C4-2B (cell line): ENCODE measurements at regions not wholly inside any gene's neighbourhood (a gene's known extent, or its start where the extent isn't known, plus 50 kb on each side); places are given as distances from the start of the nearest gene placed in this dataset.

Experiments
- H3K27ac ChIP-seq: fragments of 450-650 bp; 2 replicates; pipeline ENCODE4 v1.5.1; 2017
- ZFX ChIP-seq: fragments of 450-650 bp; IDR thresholded peaks from 2 replicates; pipeline ENCODE4 v1.6.1; 2017
- TF ChIP-seq, protein P1 (sequence below): fragments of 450-650 bp; conservative IDR thresholded peaks from 2 replicates; pipeline ENCODE4 v1.5.1; 2017; ENCODE audit warnings: mild to moderate bottlenecking

DNA sequence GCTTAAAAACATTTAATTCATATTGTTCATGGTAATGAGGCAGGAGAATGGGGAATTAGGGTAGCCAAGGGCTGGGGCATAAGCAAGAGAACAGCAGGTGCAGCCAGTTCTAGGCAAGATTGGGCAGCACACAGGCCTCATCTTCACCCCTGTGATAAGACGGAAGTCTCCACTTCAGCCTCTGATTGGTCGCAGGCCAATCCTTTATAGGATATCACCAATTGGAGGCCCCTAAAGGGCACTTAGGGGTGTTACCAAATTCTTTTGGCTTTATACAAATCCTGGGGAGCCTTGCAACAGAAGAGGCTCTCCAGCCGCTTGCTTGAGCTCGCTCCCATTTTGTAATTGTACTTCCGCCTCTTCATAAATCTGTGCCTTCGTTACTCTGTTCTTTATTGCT, 231.1 kb downstream of the REEP3 start:
- TF ChIP-seq, protein P1, sequence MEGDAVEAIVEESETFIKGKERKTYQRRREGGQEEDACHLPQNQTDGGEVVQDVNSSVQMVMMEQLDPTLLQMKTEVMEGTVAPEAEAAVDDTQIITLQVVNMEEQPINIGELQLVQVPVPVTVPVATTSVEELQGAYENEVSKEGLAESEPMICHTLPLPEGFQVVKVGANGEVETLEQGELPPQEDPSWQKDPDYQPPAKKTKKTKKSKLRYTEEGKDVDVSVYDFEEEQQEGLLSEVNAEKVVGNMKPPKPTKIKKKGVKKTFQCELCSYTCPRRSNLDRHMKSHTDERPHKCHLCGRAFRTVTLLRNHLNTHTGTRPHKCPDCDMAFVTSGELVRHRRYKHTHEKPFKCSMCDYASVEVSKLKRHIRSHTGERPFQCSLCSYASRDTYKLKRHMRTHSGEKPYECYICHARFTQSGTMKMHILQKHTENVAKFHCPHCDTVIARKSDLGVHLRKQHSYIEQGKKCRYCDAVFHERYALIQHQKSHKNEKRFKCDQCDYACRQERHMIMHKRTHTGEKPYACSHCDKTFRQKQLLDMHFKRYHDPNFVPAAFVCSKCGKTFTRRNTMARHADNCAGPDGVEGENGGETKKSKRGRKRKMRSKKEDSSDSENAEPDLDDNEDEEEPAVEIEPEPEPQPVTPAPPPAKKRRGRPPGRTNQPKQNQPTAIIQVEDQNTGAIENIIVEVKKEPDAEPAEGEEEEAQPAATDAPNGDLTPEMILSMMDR = no peak
- no peak for TF ChIP-seq ZFX
- no peak overlapping the region for H3K27ac ChIP-seq

DNA sequence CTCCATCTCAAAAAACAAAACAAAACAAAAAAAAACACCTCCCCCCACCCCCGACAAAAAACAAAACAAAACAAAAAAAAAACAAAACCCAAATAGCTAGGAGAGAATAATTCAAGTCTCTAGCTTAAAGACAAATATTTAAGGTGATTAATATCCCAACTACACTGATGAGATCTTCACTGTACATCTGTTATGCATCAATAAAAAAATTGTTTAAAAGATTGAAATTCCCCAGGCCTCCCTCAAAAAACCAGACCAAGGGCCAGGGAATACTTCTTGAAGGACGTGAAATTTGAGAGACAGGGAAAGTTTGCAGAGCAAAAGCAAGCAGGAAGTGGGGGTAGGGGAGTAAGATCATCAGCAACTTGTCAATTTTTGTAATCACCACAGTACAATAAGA, 232.6 kb downstream of the REEP3 start:
- no peak overlapping the region for H3K27ac ChIP-seq
- TF ChIP-seq ZFX = no peak
- TF ChIP-seq, protein P1 = no peak

DNA sequence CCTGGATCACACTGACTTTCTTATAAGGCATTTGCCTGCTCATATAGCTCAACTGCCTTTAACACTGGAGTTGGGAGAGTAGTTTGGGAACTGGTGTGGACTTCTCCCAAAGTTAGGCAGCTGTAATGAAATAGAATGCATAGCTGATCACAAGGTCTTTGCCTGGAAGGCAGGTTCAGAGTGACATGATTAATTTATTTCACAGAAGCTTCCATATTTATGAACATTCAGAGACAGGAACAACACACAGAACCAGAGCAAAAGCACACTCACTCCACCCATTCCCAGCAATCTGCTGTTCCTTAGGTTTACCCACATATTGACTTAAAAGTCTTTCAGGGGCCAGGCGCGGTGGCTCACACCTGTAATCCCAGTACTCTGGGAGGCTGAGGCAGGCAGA, 234.2 kb downstream of the REEP3 start:
- no peak for TF ChIP-seq ZFX
- TF ChIP-seq, protein P1 = no peak
- H3K27ac ChIP-seq = no peak overlapping the region

DNA sequence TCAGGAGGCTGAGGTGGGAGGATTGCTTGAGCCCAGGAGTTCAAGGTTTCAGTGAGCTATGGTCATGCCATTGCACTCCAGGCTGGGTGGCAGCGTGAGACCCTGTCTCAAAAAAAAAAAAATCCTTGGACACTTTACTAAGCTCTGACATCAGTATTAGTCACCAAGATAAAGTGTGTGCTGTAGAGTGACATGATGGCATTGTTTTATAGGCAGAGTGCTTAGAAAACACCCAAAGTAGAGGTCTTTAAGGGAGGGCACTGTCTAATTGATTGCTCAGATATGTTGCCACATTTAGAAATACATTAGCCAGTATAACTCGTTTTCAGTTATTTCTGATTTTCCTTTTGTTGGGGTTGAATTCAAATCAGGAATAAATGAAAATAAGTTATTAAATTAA, 235.9 kb downstream of the REEP3 start:
- TF ChIP-seq, protein P1 = no peak
- TF ChIP-seq ZFX = no peak
- H3K27ac ChIP-seq = no peak overlapping the region

DNA sequence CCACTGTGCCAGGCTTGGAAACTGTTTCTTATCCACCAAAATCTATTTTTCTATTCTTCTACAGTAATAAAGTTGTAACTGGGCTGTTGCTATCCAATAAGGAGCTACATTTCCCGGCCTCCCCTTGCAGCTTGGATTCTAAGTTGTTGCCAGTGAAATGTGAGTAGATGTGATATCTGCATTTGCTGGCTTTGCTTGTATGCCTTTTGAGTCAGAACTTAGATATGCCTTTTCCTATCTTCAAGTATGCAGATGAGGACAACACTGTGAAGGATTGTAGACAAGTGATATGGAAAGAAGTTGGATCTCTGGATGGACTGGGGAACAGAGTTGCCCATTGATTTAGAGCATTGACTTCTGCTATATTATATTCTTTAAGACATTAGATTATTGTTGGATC, 236.9 kb downstream of the REEP3 start:
- H3K27ac ChIP-seq = no peak overlapping the region
- TF ChIP-seq, protein P1 = no peak
- TF ChIP-seq ZFX = no peak

DNA sequence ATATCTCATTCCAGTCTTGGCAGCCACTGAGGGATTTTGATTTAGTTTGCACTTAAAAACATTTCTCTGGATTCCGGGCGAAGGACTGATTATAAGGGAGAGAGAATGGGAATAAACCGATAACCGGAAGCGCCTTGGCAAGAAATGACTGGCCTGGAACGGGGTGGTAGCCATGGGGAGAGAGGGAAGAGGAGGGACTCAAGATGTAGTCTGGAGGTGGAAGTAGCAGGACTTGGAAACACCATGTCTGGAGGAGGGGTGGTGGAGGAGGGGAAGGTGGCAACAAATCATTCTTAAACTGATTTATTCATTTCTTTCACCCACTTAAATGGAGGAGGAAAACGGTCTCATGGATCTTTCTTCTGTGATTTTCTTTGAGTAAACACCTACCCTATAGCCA, 238.1 kb downstream of the REEP3 start:
- no peak overlapping the region for H3K27ac ChIP-seq
- no peak for TF ChIP-seq ZFX
- TF ChIP-seq, protein P1 = no peak

DNA sequence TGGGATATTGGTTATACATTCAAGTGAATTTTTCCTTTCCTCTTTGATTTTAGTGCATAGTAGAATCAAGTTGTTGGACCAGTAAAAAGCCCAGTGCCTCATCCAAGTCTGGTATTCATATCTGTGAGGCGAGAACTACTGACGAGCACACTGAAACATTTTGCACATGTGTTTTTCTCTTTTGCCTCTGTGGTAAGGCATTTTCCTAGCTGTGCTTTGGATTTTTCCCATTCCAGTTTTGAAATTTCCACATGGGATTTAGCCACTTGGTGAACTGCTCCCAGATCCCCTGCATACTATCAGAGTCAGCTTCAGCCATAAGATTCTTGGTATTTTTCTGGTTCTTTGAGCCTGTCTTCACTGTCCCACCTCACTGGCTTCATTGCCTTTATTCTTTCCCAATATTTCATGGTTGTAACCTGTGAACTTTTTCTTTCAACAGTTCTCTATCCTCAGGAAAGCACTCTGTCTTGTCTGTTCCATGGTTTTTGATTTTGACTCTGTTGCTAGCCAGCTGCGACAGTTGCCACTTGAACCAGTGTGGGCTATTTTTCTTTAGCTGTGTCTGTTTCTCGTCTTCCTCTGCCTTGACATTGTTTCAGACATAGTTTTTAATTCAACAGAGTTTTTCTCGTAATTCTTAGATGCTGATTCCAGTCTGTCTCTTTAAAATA, 239.0 kb downstream of the REEP3 start:
- H3K27ac ChIP-seq = no peak overlapping the region
- TF ChIP-seq, protein P1 = no peak
- TF ChIP-seq ZFX = no peak
